HL-60 (cell line): ENCODE measurements at regions not wholly inside any gene's neighbourhood (a gene's known extent, or its start where the extent isn't known, plus 50 kb on each side); places are given as distances from the start of the nearest gene placed in this dataset.

Source experiments
- CTCF ChIP-seq: IDR thresholded peaks from one replicate; pipeline ENCODE4 v1.5.1; 2011; ENCODE audit warnings: low read length, control low read depth, inconsistent platforms; ENCODE audit not compliant: insufficient read depth
- GABPA ChIP-seq: IDR thresholded peaks from 2 replicates; pipeline ENCODE4 v1.6.1; 2012; ENCODE audit warnings: low read depth
- POLR2AphosphoS5 ChIP-seq: IDR thresholded peaks from 2 replicates; pipeline ENCODE4 v1.6.1; 2012; ENCODE audit warnings: low read depth
- REST ChIP-seq: IDR thresholded peaks from 2 replicates; pipeline ENCODE4 v1.6.1; 2012; ENCODE audit warnings: low read depth; ENCODE audit not compliant: insufficient replicate concordance
- SPI1 ChIP-seq: IDR thresholded peaks from 2 replicates; pipeline ENCODE4 v1.6.1; 2012; ENCODE audit warnings: low read depth, mild to moderate bottlenecking, borderline replicate concordance

- no peak for TF ChIP-seq CTCF
- no peak for TF ChIP-seq REST
- no peak for TF ChIP-seq GABPA
- no peak for TF ChIP-seq POLR2AphosphoS5
- TF ChIP-seq SPI1, result no peak
Observed at GRCh38 chr7:138398857-138399256, 61.2 kb upstream of the TRIM24 start.
